C4-2B (cell line): ENCODE measurements at regions not wholly inside any gene's neighbourhood (a gene's known extent, or its start where the extent isn't known, plus 50 kb on each side); places are given as distances from the start of the nearest gene placed in this dataset.

ENCODE experiments used
- ZFX ChIP-seq: fragments of 450-650 bp; IDR thresholded peaks from 2 replicates; pipeline ENCODE4 v1.6.1; 2017
- TF ChIP-seq, protein P1 (sequence below): fragments of 450-650 bp; conservative IDR thresholded peaks from 2 replicates; pipeline ENCODE4 v1.5.1; 2017; ENCODE audit warnings: mild to moderate bottlenecking

DNA sequence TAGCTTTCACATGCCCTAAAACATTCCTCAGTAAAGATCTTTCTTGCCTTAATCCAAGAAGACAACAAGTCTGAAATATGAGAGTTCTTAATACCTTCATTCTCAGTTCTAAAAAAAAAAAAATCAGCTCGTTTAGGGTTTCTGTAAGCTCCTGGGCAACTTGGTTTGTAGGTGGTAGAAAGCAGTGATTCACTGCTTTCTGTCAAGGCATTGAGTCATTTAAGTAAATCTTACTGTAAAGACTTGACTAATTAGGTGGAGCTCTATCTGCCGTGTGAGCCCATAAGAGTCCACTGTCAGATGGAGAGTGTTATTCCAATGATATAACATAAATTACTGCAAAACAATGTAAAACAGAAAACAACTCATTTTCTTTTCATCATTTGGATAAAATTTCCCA, 56.1 kb upstream of the MAST4 start:
- TF ChIP-seq, protein P1, sequence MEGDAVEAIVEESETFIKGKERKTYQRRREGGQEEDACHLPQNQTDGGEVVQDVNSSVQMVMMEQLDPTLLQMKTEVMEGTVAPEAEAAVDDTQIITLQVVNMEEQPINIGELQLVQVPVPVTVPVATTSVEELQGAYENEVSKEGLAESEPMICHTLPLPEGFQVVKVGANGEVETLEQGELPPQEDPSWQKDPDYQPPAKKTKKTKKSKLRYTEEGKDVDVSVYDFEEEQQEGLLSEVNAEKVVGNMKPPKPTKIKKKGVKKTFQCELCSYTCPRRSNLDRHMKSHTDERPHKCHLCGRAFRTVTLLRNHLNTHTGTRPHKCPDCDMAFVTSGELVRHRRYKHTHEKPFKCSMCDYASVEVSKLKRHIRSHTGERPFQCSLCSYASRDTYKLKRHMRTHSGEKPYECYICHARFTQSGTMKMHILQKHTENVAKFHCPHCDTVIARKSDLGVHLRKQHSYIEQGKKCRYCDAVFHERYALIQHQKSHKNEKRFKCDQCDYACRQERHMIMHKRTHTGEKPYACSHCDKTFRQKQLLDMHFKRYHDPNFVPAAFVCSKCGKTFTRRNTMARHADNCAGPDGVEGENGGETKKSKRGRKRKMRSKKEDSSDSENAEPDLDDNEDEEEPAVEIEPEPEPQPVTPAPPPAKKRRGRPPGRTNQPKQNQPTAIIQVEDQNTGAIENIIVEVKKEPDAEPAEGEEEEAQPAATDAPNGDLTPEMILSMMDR, result no peak
- TF ChIP-seq ZFX, result no peak
